HG03442 (cell line): ENCODE measurements at regions not wholly inside any gene's neighbourhood (a gene's known extent, or its start where the extent isn't known, plus 50 kb on each side); places are given as distances from the start of the nearest gene placed in this dataset.

Experiments used
- ATAC-seq: cut with Tn5 transposase; IDR thresholded peaks from one replicate; pipeline ENCODE4 v1.9.1; 2021; ENCODE audit warnings: mild to moderate bottlenecking, moderate library complexity; ENCODE audit not compliant: unreplicated experiment

DNA sequence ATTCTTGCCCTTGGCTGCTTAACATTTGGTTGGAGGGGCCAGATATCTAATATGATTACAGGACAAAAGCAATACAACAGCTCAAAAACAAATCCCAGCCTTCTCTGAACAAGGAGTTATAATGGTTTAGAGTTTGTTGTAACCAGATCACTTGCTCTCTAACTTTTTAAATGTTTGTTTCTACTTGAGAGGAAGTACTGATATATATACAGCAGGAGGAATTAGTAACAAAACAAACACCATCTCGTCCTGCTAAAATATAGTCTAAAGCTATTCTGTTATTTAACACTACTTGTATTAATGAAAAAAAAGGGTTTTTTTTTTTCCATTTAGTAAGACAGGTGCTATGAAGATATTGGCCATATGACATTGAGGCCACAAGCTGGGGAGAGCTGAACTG is 60.9 kb upstream of the TMEM17 start:
- no peak for ATAC-seq

DNA sequence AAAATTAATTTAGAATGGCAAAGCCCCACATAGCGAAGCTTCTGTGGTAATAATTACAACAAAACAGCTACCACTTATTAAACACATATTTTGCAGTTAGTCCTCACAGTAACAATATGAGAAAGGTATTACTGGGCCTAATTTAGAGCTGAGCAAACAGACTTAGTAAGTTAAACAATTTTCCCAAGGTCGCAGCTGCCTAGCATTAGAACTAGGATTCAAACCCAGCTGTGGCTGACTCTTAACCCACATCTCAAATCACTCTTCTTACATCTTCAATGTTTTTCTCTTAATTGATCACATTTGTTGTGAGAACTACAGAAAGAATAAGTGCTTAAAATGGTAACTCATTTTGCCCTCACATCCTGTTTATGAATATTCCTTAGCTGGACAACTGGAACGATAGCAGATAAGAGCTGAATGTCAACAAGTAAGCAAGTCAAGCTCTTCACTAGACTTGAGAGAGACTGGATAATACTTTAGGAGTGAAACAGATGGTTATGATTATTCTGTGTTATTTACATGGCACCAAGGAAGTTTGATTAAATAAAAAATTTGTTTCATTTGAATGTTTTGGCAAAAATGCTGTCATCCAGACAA is 59.4 kb upstream of the TMEM17 start:
- no peak for ATAC-seq

DNA sequence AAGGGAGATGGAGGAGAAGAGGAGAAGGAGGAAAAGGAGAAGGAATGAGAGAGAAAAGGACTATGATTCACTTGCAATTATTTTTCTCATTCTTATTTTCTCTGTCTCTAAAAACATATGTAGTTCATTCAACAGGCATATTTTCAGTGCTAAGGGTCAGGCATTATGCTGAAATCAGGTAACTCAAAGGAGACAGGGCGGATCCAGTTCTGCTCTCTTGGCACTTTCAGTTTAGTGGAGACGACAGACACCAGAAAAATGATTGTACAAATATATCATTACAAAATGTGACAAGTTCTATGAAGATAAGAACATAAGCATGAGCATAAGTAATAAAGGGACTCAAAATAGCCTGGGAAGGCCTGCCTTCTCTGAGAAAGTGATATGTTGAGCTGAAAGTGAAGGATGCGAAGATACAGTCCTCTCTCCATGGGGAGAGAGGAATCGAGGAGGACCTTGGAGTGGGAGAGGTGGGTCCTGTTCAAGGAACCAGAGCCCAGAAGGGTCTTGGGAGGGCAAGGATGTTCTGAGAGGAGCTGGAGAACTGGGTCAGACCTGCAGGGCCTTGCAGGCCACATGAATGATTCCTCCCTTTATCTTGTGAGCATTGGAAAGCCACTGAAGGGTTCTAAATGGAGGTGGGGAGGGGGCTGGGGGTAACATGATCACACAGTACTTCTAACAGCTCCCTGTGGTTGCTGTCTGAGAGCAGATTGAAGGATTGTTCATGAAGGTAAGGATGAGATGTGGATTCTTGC is 58.6 kb upstream of the TMEM17 start:
- no peak for ATAC-seq

DNA sequence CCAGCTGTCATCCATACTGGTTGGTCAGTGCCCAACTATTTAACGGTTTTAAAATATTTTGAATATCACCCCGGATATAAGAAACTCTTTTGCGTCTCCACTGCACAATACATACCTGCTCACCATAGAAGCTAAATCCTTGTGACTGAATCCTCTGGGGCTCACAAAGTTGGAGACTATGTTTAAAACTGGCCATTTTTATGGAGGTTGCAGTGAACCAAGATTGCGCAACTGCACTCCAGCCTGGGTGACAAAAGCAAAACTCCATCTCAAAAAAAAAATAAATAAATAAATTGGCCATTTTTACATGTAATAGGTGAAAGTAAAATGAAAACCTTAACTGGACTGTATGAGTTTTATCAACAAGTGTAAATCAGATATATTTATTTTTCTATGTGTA is 55.6 kb upstream of the TMEM17 start:
- no peak for ATAC-seq

DNA sequence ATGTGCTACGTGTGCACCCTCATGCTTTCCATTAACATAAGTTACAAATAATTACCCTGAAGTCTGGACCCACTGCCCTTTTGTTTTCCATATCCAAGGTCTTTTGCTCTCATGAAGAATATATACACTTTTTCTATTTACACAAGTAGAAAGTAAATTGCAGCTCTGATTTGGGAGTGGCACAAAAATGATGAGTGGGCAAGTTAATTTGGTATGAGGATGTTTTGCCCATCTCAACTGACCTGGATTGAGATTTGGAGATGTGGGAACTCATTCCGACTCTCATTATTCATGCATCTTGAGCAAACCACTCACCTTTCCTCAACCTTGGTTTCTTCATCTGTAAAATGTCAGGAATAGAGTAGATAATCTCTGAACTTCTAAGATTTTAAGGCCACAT is 53.6 kb upstream of the TMEM17 start:
- no peak for ATAC-seq

DNA sequence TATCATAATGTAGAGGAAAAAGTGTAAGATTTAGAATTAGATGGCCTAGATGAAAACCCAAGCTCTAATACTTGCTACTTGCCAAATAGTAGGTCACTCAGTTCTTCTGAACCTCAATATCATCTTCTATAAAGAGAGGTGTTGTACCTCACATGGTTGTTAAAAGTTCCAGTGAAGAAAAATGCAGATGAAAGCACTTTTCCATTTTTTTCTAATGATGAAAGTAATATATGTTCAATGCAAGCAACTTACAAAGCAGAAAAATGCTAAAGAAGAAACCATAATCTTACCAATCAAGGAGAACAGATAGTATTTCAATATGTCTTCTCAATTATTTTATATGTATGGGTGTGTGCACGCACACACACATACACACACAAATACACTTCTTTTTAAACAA is 52.7 kb upstream of the TMEM17 start:
- no peak for ATAC-seq

DNA sequence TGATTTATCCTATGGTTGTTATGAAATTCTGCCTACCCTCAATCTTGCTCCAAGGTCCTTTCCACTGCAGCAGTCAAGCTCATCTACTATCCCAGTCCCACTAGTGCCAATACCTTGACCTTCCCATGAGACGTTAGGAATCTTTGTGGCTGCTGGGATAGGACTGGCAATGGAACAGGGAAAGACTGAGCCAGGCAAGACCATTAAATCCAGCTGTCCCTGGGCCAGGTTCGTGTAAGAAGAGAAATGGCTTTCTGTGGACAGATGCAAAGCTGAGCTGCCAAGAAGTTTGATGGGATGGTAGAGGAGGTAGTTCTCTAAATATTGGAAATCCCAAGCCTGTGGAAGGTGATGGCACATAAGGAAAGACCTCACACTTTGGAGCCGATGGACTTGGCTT is 50.1 kb upstream of the TMEM17 start:
- ATAC-seq = no peak
